ENCODE measurements at regions not wholly inside any gene's neighbourhood (a gene's known extent, or its start where the extent isn't known, plus 50 kb on each side); places are given as distances from the start of the nearest gene placed in this dataset.
"Not testable (repeated sequence)": the region's sequence is repeated elsewhere in the genome, so short reads cannot be mapped to it uniquely, and the experiment has no call there.

GRCh38 chr11:28849053-28849452 is 740.9 kb downstream of the METTL15 start:
- DNase-seq: no peak

DNA sequence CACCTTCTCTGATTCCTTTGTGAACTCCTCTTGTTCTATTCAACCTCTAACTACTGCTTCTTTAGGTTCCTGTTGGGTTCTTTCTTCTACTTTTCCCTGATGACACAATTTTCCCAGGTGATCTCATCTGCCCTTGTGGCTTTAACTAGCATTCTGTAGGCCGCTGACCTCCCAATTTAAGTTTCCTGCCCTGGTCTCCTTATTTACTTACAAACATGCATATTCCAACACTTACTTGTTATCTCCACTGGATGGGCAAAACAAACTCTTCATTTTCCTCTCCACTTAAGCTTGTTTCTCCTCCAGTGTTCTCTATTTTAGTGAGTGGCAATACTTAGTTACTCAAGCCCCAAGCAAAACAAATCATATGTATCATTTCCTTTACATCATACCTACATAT is 734.5 kb downstream of the METTL15 start:
- DNase-seq: no peak

- no peak for DNase-seq
Observed at GRCh38 chr11:28838741-28839140, 730.6 kb downstream of the METTL15 start.

GRCh38 chr11:28837599-28837998 is 729.4 kb downstream of the METTL15 start:
- DNase-seq: no peak

DNA sequence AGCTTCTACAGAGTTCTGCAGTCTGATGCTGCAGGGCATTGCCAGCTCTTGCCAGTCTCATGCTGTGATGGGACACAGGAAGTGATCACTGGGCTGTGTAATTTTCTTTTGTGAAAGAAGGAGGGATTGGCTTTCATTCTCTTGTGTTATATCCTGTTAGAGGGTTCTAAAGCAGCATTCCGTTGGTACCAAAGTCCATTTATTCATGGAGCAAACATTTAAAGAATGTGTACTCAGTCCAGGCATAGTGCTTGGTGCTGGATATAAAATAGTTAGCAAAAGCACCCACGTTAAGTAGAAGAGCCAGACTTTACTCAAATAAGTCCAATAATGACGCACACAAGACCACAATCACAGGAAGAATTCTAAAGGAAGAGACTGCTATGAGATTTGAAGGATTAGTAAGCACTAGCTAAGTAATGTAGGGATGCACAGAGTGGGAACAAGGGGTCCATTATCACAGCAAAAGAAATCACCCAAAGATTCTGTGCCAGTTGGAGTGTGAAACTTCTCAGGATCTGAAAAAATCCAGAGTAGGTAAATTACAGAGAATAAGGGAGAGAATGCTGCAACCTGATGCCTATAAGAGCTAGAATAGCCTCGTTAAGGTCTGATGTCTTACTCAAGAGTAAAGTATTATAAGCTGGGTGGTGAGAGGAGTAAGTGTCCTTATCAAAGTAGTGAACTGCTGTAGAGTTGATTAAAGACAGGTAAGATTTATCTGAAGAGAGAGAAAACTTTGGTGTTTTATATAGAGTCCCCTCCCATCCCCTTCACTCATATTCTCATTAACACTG is 728.3 kb downstream of the METTL15 start:
- DNase-seq: no peak

- DNase-seq: no peak
Observed at GRCh38 chr11:28835790-28836189, 727.6 kb downstream of the METTL15 start.

GRCh38 chr11:28835317-28835716 is 727.1 kb downstream of the METTL15 start:
- no peak for DNase-seq

DNA sequence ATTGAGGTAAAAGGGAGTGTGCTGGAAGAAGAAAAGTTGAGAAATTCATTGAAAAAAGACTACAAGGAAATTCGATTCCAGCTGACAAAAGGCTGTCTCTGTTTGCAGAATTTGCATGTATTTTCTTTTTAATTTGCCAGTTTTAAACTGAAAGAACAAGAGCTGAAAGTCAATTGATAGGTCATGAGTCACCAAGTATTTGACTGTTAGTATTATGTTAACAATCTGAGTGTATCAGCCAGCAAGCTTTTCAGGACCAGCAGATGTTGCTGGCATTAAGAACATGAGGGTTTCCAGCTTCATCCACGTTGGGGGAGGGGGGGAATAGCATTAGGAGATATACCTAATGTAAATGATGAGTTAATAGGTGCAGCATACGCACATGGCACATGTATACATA is 726.7 kb downstream of the METTL15 start:
- no peak for DNase-seq

- no peak for DNase-seq
Observed at GRCh38 chr11:28833670-28834069, 725.5 kb downstream of the METTL15 start.

- DNase-seq: no peak
Observed at GRCh38 chr11:28833169-28833568, 725.0 kb downstream of the METTL15 start.

GRCh38 chr11:28826807-28827206 is 718.6 kb downstream of the METTL15 start:
- DNase-seq: no peak

- no peak for DNase-seq
Observed at GRCh38 chr11:28822576-28822975, 714.4 kb downstream of the METTL15 start.

DNA sequence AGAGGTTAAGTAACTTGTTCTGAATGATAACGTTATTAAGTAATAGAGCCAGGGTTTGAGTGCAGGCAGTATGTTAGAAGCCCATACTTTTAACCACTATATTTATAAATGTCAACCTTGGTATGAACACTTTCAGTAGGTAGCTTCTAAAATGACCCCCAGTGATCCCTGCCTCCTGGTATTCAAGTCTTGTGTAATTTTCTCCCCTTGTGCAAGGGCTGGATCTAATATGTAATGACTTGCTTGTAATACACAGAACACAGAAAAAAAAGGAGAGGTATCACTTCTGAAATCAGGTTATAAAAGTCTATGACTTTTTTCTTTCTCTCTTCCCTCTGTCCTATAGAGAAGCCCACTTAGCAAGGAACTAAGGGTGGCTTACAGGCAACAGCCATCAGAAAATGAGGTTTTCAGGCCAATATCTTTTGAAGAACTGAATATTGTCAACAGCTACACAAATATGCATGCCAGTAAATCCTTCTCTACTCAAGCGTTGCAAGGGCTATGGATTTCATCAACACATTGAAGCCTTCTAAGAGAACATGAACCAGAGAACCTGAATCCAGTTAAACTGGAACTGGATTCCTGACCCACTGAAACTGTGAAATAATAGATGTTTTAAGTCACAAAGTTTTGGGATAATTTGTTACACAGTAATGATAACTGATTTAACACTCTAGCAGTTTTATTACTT is 712.3 kb downstream of the METTL15 start:
- no peak for DNase-seq

- no peak for DNase-seq
Observed at GRCh38 chr11:28819741-28820140, 711.6 kb downstream of the METTL15 start.

DNA sequence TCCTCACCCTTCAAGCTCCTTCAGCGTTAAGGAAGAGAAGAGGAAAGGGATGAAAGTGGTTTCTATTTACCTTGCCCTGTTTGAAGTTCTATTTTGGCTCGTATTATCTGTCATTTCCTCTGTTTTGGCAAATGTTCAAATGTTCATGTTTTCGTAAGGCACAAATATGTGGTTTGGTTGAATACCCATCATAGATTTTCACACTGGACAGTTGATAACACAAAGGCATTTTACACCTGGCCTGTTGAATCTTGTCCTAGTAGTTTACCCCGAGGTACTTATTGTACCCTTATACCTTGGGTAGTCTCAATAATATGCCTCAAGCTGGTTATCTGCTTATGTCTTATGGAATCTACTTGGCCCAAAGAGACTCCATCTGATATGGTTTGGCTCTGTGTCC is 706.9 kb downstream of the METTL15 start:
- no peak for DNase-seq

GRCh38 chr11:28808771-28809170 is 700.6 kb downstream of the METTL15 start:
- peak; percentile 24 to 50 for DNase-seq

- no peak for DNase-seq
Observed at GRCh38 chr11:28799316-28799715, 691.1 kb downstream of the METTL15 start.

DNA sequence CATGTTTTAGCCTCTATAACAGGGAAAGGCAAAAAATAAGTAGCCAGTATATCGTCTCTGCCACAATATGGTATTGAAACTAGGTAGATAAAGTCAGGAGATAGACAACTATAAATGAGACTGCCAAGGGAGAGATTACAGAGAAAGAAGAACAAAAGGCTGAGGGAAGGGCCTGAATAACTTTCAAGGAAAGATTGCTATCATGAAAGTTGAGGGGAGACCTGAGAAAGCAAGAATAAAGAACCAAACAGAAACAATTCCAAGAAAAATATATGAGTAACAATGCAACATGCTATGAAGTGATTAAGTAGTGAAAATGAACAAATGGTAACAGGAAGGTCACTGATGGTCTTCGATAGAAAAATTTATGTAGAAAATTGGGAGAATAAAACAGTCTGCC is 690.1 kb downstream of the METTL15 start:
- DNase-seq: no peak

GRCh38 chr11:28797536-28797935 is 689.3 kb downstream of the METTL15 start:
- DNase-seq: no peak

DNA sequence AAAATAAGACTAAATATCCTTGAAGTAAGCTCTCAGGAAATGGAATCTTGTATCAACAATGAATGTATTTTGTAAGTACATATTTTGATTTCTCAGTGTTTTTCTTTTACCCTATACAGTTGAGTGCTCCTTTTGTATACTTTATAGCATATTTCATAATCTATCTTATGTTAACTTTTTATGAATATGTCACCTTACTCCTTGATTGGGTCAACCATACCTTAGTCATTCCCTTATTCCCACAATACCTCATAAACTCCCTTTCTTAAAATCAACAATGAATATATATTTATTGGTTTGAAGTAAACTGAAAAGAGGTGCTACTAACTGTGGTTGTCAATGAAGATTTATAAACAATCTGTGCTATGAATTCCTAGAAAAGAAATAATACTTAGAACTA is 686.2 kb downstream of the METTL15 start:
- DNase-seq: no peak

GRCh38 chr11:28793282-28793738 is 685.1 kb downstream of the METTL15 start:
- DNase-seq: no peak

DNA sequence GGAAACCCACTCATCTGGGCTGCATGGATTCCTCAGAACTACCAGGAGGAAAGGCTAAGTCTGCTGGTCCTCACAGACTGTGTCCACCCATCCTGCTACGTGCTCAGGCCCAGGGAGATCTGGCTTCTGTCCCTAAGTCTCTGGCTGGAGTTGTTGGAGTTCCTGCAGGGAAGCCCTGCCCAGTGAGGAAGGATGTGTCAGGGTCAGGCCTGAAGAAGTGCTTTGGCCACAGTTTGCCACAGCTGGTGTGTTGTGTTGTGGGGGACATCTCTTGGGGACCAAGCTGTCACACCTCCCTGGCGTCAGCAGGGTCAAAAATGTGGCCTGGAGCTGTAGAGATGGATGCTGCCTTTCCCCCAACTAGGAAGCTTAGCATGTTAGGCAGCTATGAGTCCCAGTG is 684.7 kb downstream of the METTL15 start:
- DNase-seq: no peak

DNA sequence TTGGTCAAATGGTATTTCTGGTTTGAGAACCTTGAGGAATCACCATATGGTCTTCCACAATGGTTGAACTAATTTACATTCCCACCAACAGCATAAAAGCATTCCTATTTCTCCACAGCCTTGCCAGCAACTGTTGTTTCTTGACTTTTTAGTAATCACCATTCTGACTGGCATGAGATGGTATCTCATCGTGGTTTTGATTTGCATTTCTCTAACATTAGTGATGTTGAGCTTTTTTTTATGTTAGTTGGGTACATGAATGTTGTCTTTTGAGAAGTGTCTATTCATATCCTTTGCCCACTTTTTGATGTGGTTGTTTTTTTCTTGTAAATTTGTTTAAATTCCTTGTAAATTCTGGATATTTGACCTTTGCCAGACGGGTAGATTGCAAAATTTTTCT is 679.7 kb downstream of the METTL15 start:
- DNase-seq: not testable (repeated sequence)

DNA sequence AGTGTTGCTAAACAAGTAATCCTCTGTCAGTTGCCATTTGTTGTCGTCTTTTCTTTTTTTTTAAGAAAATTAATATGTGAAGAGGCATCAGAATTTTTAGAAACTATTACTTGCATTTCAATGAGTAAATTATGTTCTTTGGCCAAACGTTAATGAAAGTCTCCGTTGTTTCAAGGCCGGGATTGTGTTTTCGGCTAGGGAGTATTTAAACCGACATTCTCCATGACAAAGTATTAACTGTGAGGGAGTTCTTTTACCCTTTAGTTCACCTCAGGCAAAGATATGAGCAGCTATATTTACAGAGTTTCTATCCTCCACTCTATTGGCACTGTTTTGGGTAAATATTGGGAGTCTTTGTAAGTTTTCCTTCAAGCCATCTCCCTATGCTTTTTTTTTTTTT is 668.9 kb downstream of the METTL15 start:
- DNase-seq: no peak

GRCh38 chr11:28773606-28774005 is 665.4 kb downstream of the METTL15 start:
- no peak for DNase-seq
